Activated CD4-positive, alpha-beta T cell treated with anti-CD3 and anti-CD28 coated beads, Interleukin-2, amount 10 ng/mL, durations not matched to agents 24 days and 14 days (primary cell): ENCODE measurements at regions not wholly inside any gene's neighbourhood (a gene's known extent, or its start where the extent isn't known, plus 50 kb on each side); places are given as distances from the start of the nearest gene placed in this dataset.
"Not testable (repeated sequence)": the region's sequence is repeated elsewhere in the genome, so short reads cannot be mapped to it uniquely, and the experiment has no call there.

ENCODE experiments used
- DNase-seq: peaks from one replicate; pipeline ENCODE4 v3.0.0; 2022
- H3K27ac Mint-ChIP-seq: one replicate; pipeline ENCODE4 v1.8.0; 2022; ENCODE audit warnings: mild to moderate bottlenecking, mixed read lengths
- H3K27me3 Mint-ChIP-seq: one replicate; pipeline ENCODE4 v1.8.0; 2022; ENCODE audit warnings: mixed read lengths
- H3K36me3 Mint-ChIP-seq: one replicate; pipeline ENCODE4 v1.8.0; 2022; ENCODE audit warnings: low read depth, mild to moderate bottlenecking, mixed read lengths
- H3K4me1 Mint-ChIP-seq: one replicate; pipeline ENCODE4 v1.8.0; 2021; ENCODE audit warnings: mixed read lengths
- H3K4me3 Mint-ChIP-seq: one replicate; pipeline ENCODE4 v1.8.0; 2022; ENCODE audit warnings: mild to moderate bottlenecking, moderate library complexity, mixed read lengths
- H3K9me3 Mint-ChIP-seq: one replicate; pipeline ENCODE4 v1.8.0; 2021; ENCODE audit warnings: mixed read lengths
- intact Hi-C: fragments of 100-400 bp; cut with micrococcal nuclease; formaldehyde crosslinking; loops from one replicate; pipeline ENCODE4 v1.15.1; 2023

DNA sequence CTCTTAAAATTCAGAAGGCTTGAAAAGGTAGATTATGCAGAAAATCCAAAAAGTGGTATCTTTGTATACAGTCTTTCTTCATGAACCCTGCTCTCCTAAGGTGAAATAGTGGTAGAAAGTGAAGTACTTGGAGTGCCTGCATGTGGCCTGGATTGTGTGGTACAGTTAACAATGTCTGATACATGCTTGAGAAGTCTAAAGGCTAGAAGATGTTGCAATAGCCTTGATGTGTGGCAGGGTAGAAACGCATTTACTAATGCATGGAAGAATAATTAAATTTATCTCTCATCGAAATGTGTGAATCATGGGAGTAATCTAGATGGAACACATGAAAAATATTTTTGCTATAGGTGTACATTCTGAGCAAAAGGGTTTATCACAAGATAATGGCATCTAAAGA, 1632.3 kb upstream of the B3GALT2 start:
- H3K4me3 Mint-ChIP-seq = no peak overlapping the region
- H3K27me3 Mint-ChIP-seq = no peaks in the 10 kb centered on the region
- H3K4me1 Mint-ChIP-seq = no peaks in the 10 kb centered on the region
- no peak overlapping the region for H3K27ac Mint-ChIP-seq
- H3K9me3 Mint-ChIP-seq = no peaks in the 10 kb centered on the region
- DNase-seq = no peak
- no peaks in the 10 kb centered on the region for H3K36me3 Mint-ChIP-seq
- intact Hi-C loops = no loop called here

DNA sequence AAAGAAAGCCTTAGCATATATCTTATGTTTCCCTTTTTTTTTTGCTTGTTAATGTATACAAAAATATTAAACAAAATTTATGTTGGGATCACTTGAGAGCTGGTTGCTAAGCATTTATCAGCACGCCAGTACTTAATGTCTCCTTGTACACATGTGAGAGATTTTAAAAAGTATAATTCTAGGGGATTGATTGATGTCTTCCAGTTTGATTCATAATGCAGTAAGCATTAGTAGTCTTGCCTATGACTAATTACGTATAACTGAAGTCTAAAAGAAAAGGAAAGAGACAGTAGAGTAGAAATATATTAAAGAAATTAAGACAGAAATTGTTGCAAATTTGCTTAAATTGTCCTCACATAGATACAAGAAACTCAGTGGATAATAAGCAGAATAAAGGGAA, 1630.4 kb upstream of the B3GALT2 start:
- H3K27ac Mint-ChIP-seq = no peak overlapping the region
- no peaks in the 10 kb centered on the region for H3K4me1 Mint-ChIP-seq
- H3K9me3 Mint-ChIP-seq = no peaks in the 10 kb centered on the region
- intact Hi-C loops = no loop called here
- H3K36me3 Mint-ChIP-seq = no peaks in the 10 kb centered on the region
- no peaks in the 10 kb centered on the region for H3K27me3 Mint-ChIP-seq
- no peak for DNase-seq
- H3K4me3 Mint-ChIP-seq = no peak overlapping the region

DNA sequence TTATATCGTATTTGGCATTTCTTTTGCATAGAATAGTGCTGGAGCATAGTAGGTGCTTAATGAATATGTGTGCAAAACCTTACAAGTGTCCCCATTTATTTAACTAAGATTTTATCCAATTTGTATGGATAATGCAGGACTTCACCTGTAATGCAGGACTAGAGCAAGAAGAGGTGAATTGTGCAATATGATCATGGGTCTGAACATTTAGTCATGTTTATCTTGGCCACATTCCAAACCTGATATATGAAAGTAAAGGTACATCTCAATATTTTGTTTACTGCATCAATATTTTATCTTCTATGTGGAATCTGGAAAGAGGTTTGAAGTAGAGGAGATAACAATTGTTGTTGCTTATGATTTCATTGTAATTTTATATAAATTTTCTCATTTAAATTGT, 1626.7 kb upstream of the B3GALT2 start:
- Mint-ChIP-seq H3K36me3 (no peaks in the 10 kb centered on the region), H3K27ac (no peak overlapping the region), H3K9me3 (no peaks in the 10 kb centered on the region), H3K4me1 (no peaks in the 10 kb centered on the region), H3K27me3 (no peaks in the 10 kb centered on the region), H3K4me3 (no peak overlapping the region)
- intact Hi-C loops = no loop called here
- no peak for DNase-seq

DNA sequence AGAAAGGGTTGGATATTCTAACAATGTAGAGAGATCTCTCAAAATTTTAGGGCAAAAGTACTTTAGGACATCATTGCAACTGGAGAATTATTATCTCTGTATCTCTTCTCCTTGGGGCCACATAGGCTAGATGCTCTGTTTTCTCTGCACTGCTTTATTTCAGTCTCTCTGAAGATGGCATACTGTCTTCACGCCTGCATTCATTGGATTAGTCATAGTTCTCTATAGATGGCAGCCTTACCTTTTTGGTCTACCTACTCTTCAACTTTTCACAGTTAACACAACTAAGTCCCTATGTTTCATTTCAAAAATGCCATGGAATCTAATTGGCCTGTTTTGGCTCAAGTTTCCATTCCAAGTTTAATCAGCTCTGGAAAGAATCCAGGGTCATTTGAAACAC, 1623.3 kb upstream of the B3GALT2 start:
- H3K27me3 Mint-ChIP-seq = no peaks in the 10 kb centered on the region
- H3K27ac Mint-ChIP-seq = no peak overlapping the region
- intact Hi-C loops = no loop called here
- no peaks in the 10 kb centered on the region for H3K36me3 Mint-ChIP-seq
- H3K4me1 Mint-ChIP-seq = no peaks in the 10 kb centered on the region
- no peaks in the 10 kb centered on the region for H3K9me3 Mint-ChIP-seq
- H3K4me3 Mint-ChIP-seq = no peak overlapping the region
- no peak for DNase-seq

DNA sequence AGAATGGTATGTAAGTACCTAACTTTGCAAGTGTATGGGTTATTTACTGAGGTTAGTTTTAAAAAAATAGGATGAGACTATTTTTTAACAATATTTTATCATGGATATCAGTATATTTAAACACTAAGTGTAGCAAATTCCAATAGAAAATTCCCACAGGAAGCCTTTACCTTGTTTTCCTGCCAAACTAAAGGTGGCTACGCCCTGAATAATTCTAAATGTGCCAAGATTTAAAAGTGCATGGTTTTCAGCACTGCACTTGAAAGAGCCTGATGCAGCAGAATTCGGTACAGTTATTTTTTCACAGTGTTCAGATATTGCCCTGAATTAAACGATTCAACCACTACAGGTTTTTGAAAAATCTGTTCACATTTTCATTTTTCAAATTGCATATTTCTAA, 1622.8 kb upstream of the B3GALT2 start:
- DNase-seq = no peak
- Mint-ChIP-seq H3K27me3 (no peaks in the 10 kb centered on the region), H3K27ac (no peak overlapping the region), H3K4me3 (no peak overlapping the region), H3K4me1 (no peaks in the 10 kb centered on the region), H3K36me3 (no peaks in the 10 kb centered on the region), H3K9me3 (no peaks in the 10 kb centered on the region)
- intact Hi-C loops = no loop called here

DNA sequence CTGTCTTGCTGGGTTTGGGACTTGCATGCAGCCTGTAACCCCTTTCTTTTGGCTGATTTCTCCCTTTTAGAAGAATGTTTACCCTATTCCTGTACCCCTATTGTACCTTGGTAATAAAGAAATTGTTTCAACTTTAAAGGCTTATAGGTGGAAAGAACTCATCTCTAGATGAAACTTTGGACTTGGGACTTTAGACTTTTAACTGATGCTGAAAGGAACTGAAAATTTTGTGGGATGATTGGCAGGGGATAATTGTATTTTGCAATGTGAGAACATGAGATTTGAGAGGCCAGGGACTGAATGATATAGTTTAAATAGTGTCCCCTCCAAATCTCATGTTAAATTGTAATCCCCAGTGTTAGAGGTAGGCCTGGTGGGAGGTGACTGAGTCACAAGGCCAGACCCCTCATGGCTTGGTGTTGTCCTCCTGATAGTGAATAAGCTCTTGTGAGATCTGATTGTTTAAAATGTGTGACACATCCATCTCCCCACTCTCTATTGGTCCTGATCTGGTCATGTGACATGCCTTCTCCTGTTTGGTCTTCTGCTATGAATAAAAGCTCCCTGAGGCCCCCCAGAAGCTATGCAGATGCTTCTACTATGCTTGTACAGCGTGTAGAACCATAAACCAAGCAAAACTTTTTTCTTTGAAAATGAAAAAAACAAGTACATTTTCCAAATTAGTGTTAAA, 1621.3 kb upstream of the B3GALT2 start:
- Mint-ChIP-seq H3K4me1 (no peaks in the 10 kb centered on the region), H3K27ac (no peak overlapping the region), H3K4me3 (no peak overlapping the region), H3K9me3 (no peaks in the 10 kb centered on the region), H3K36me3 (no peaks in the 10 kb centered on the region), H3K27me3 (no peaks in the 10 kb centered on the region)
- intact Hi-C loops = no loop called here
- DNase-seq = no peak

DNA sequence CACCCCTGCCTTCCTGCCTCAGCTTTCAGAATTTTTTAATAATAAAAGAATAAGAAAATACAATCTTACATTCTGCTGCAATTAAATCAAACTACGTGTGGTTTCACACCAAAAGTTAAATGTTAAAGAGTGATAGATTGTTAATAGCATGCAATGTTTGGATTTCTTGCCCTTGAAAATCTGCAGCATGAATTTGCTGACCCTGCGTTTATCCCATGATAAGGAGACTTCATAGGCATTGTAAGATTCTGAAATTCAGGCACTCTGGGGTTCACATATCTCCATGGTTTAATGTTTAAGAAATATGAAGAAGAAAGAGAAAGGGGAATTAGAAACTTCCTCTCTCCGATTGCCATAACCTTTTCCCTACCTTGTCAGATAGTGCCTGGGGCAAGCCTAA, 1616.2 kb upstream of the B3GALT2 start:
- Mint-ChIP-seq H3K27ac (no peak overlapping the region), H3K4me3 (no peak overlapping the region), H3K4me1 (no peaks in the 10 kb centered on the region), H3K27me3 (no peaks in the 10 kb centered on the region), H3K9me3 (no peaks in the 10 kb centered on the region), H3K36me3 (no peaks in the 10 kb centered on the region)
- DNase-seq = no peak
- intact Hi-C loops = no loop called here

DNA sequence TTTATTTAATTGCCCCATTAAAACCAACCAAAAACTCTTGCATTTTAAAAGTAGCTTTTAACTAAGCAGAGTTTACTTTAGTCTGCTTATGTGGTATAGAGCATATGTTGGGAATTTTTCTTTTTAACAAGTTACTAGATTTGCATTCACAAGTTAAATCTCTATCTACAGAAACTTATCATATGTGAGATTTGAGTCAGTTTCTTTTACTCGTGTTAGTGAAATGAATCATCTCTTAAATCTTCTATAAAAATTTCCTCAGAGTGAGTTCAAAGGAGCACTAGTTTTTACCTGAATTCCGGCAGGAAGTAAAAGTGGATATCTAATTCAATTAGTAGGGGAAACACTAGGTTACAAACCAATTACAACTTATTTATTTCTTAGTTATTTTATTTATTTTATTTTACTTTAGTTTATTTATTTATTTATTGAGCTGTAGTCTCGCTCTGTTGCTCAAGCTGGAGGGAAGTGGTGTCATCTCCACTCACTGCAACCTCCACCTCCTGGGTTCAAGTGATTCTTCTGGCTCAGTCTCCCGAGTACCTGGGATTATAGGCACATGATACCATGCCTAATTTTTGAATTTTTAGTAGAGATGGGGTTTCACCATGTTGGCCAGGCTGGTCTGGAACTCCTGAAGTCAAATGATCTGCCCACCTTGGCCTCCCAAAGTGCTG, 1609.6 kb upstream of the B3GALT2 start:
- no peaks in the 10 kb centered on the region for H3K27me3 Mint-ChIP-seq
- peaks cover 3% of the 10 kb centered on the region for H3K9me3 Mint-ChIP-seq
- no peaks in the 10 kb centered on the region for H3K4me1 Mint-ChIP-seq
- H3K36me3 Mint-ChIP-seq = no peaks in the 10 kb centered on the region
- no peak for DNase-seq
- intact Hi-C loops = no loop called here
- no peak overlapping the region for H3K4me3 Mint-ChIP-seq
- no peak overlapping the region for H3K27ac Mint-ChIP-seq

DNA sequence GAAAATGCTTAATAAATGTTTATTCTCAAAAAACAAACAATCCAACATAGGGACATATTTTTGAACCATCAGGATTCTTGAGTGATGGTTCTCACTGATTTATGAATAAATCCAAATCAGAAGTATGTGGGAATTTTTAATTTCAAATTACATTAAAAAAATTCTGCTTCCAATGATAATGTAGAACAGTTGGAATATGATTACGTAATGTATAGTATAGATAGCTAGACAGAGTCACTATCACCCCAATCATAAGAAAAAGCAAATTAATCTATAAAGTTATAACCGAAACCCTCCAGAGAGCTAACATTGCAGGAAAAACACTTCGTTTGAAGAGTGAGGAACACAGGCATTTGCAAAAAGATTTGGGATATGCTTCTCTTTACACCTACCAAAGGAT, 1600.6 kb upstream of the B3GALT2 start:
- Mint-ChIP-seq H3K4me1 (no peaks in the 10 kb centered on the region), H3K27me3 (no peaks in the 10 kb centered on the region), H3K27ac (no peak overlapping the region), H3K36me3 (no peaks in the 10 kb centered on the region), H3K4me3 (no peak overlapping the region), H3K9me3 (no peaks in the 10 kb centered on the region)
- intact Hi-C loops = no loop called here
- no peak for DNase-seq

DNA sequence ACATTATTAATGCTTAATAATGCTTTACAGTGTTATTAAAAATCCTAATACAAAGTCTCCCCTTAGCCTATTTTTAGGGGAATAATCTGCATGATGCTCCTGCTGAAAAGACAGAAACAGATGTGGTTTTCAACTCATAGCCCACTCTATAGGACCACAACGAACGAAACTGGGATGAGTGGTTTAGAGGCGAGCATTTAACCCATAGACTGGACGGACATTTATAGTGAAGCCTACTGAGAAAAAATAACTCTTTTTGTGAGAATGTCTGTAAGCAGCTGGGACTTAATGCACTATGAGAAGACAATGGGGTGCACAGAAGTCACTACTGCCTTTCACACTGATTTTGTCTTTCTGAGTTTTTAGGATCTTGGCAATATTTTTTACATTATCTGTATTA, 1599.6 kb upstream of the B3GALT2 start:
- no peak for DNase-seq
- Mint-ChIP-seq H3K27me3 (no peaks in the 10 kb centered on the region), H3K4me3 (no peak overlapping the region), H3K4me1 (no peaks in the 10 kb centered on the region), H3K27ac (no peak overlapping the region), H3K36me3 (no peaks in the 10 kb centered on the region), H3K9me3 (no peaks in the 10 kb centered on the region)
- intact Hi-C loops = no loop called here

DNA sequence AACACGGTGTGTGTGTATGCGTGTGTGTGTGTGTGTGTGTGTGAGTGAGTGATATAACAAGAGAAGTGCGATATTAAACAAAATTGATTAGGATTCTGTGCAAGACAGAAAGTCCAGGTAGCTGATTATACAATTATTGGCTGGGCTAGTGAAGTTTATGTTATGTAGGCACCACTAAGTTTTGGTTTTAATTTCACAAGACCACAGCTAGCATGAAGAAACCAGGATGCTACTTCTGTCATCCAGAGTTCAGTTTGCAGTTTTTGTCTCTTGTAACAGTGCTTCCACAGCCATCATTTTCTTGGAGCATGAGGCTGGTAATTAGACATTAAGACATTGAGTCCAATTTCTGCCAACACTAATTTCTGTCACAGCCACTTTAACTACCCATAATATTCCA, 1590.2 kb upstream of the B3GALT2 start:
- Mint-ChIP-seq H3K4me1 (no peaks in the 10 kb centered on the region), H3K4me3 (no peak overlapping the region), H3K36me3 (no peaks in the 10 kb centered on the region), H3K27ac (no peak overlapping the region), H3K27me3 (no peaks in the 10 kb centered on the region), H3K9me3 (peaks cover 7% of the 10 kb centered on the region)
- intact Hi-C loops = no loop called here
- no peak for DNase-seq

DNA sequence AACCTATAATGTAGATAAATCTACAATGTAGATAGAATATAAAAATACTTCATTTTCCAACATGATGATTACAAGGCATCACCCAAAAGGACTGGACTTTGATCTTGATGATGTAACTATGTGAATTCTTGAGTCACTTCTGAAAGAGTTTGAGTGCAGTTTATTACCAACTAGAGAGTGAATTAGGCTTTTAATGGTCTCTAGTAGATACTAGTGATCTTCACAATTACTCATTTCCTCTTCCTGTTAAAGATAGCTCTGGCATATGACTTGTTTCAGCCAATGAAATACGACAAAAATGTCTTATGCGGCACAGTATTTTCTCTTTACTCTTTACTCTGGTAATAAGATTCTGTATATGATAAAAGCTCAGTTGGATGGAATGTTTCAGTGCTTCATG, 1588.1 kb upstream of the B3GALT2 start:
- Mint-ChIP-seq H3K4me1 (no peaks in the 10 kb centered on the region), H3K36me3 (no peaks in the 10 kb centered on the region), H3K27me3 (no peaks in the 10 kb centered on the region), H3K9me3 (peaks cover 7% of the 10 kb centered on the region), H3K4me3 (no peak overlapping the region), H3K27ac (no peak overlapping the region)
- no peak for DNase-seq
- intact Hi-C loops = no loop called here

DNA sequence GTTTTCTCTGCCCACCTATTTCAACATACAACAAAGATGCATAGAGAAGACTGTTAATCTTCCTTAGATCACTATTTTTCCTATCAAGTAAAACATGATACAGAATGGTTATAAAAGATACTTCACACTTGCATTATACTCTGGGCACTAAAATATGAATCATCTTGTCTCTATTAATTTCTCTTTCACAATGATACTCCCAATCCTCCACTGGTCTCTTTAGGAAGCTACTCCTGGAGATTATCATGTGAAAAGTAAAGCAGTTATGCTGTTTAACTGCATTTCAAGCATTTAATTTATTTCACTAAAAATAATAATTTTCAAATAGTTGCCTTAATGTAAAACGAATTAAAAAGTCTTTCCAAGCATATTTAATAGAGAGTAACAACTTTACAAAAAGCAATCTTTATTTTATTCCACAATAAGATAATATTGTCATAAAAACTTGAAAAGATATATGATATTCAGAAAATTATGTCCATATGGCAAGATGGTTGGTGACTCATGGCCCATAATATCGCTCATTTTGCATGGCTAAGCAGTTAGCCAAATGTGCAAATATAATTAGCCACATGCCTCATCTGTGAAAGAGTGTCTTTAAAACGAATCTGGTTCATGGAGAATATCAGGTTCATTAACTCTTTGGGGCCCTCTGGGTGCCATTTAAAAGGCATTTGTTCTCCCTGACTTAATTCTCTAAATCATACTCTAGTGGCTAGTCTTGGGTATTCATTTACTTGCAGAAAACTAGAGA, 1569.0 kb upstream of the B3GALT2 start:
- Mint-ChIP-seq H3K27ac (no peak overlapping the region), H3K9me3 (no peaks in the 10 kb centered on the region), H3K4me1 (no peaks in the 10 kb centered on the region), H3K4me3 (no peak overlapping the region), H3K36me3 (no peaks in the 10 kb centered on the region), H3K27me3 (no peaks in the 10 kb centered on the region)
- DNase-seq = no peak
- intact Hi-C loops = no loop called here

DNA sequence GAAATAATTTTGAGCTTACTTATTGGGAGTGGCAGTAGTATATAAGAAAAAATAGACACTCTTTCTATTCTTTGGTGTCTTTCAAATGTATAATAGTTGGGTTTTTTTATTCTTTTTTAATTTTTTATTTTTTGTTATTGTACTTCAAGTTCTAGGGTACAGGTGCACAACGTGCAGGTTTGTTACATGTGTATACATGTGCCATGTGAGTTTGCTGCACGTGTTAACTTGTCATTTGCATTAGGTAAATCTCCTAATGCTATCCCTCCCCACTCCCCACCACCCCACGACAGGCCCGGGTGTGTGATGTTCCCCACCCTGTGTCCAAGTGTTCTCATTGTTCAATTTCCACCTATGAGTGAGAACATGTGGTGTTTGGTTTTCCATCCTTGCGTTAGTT, 1552.4 kb upstream of the B3GALT2 start:
- H3K36me3 Mint-ChIP-seq, H3K4me1 Mint-ChIP-seq, H3K4me3 Mint-ChIP-seq, H3K27ac Mint-ChIP-seq, H3K9me3 Mint-ChIP-seq, intact Hi-C loops, DNase-seq, H3K27me3 Mint-ChIP-seq: not testable (repeated sequence)
